ENCODE measurements at regions not wholly inside any gene's neighbourhood (a gene's known extent, or its start where the extent isn't known, plus 50 kb on each side); places are given as distances from the start of the nearest gene placed in this dataset.

- Histone ChIP-seq H4K5ac (ENCODE audit: low read depth, low read length) (no peak overlapping the region), H2BK15ac (ENCODE audit: low read depth, low read length) (no peak overlapping the region), H3K23ac (ENCODE audit: low read depth, low read length) (no peak overlapping the region), H4K8ac (ENCODE audit: low read depth in 2 of 2, low read length in 2 of 2) (no peak overlapping the region), H2AK9ac (replicated peaks; ENCODE audit: low read depth, low read length, poor library complexity) (no peak overlapping the region), H3K18ac (ENCODE audit: low read depth, low read length) (no peak overlapping the region), H3K36me3 (ENCODE audit: control insufficient read depth, insufficient read depth, low read length) (no peaks in the 10 kb centered on the region), H3K4me3 (ENCODE audit: insufficient read depth, low read depth, low read length) (no peak overlapping the region), H4K20me1 (ENCODE audit: insufficient read depth, low read length) (no peaks in the 10 kb centered on the region), H2AFZ (replicated peaks; ENCODE audit: low read length, poor library complexity) (no peak overlapping the region), H3K9me1 (ENCODE audit: insufficient read depth, low read length) (no peaks in the 10 kb centered on the region), H2BK120ac (ENCODE audit: low read depth, low read length) (no peak overlapping the region), H3K79me1 (ENCODE audit: low read depth in 1 of 2, low read length in 2 of 2) (no peaks in the 10 kb centered on the region), H3K56ac (ENCODE audit: extremely low read depth, insufficient read depth, low read length) (no peak overlapping the region), H3K27me3 (ENCODE audit: control insufficient read depth, insufficient read depth, low read length) (no peaks in the 10 kb centered on the region), H2AK5ac (ENCODE audit: low read depth, low read length) (no peak overlapping the region), H4K91ac (ENCODE audit: insufficient read depth, low read depth, low read length) (no peak overlapping the region), H3K4ac (ENCODE audit: low read depth, low read length) (no peak overlapping the region), H3K14ac (replicated peaks; ENCODE audit: low read depth, low read length) (no peak overlapping the region), H3K9me3 (ENCODE audit: control insufficient read depth, insufficient read depth, low read length) (no peaks in the 10 kb centered on the region), H3K4me1 (ENCODE audit: control insufficient read depth, insufficient read depth, low read length) (no peaks in the 10 kb centered on the region), H3K9ac (ENCODE audit: low read depth, low read length) (no peak overlapping the region), H2BK5ac (ENCODE audit: low read depth, low read length, poor library complexity, severe bottlenecking) (no peak overlapping the region), H2BK20ac (ENCODE audit: low read depth, low read length) (no peak overlapping the region), H3K27ac (ENCODE audit: insufficient read depth, low read length) (no peak overlapping the region), H3K4me2 (ENCODE audit: low read depth, low read length) (no peak overlapping the region)
- in situ Hi-C loops (cut with MboI; ENCODE audit: low sequenced_read_pairs) (no loop called here), intact Hi-C loops (cut with micrococcal nuclease) (no loop called here), dilution Hi-C loops (cut with HindIII; ENCODE audit: low sequenced_read_pairs, unreplicated experiment) (no loop called here)
- no TSS peak for BruUV-seq (replicated peaks)
- CTCF ChIA-PET = no interaction called here
- POLR2A ChIA-PET (ENCODE audit: unreplicated experiment) = no interaction called here
- ATAC-seq (ENCODE audit: low read depth) (no peak), DNase-seq (no peak)
- no peak for TF ChIP-seq CTCF (conservative IDR thresholded peaks at IDR 0.05; ENCODE audit: low read depth, low read length)
- TF ChIP-seq RCOR1 (IDR thresholded peaks at IDR 0.05; ENCODE audit: insufficient replicate concordance, low read length) = no peak
- TF ChIP-seq NFE2L2 (IDR thresholded peaks at IDR 0.05; ENCODE audit: low read depth, low read length) = no peak
- TF ChIP-seq MAFK (IDR thresholded peaks at IDR 0.05; ENCODE audit: low read depth, low read length) = no peak
- no peak for TF ChIP-seq CHD1 (IDR thresholded peaks at IDR 0.05; ENCODE audit: low read depth, low read length)
- TF ChIP-seq RFX5 (IDR thresholded peaks at IDR 0.05; ENCODE audit: low read depth, low read length) = no peak
- TF ChIP-seq MXI1 (IDR thresholded peaks at IDR 0.05; ENCODE audit: borderline replicate concordance, low read depth, low read length) = no peak
- no peak for TF ChIP-seq BHLHE40 (IDR thresholded peaks at IDR 0.05; ENCODE audit: low read depth, low read length)
- no peak for TF ChIP-seq ELK1 (IDR thresholded peaks at IDR 0.05; ENCODE audit: borderline replicate concordance, low read depth, low read length)
- no peak for TF ChIP-seq RAD21 (IDR thresholded peaks at IDR 0.05; ENCODE audit: low read length)
- WGBS, 2 experiments (ENCODE audit: extremely low coverage in 2 of 2, insufficient read length in 1 of 2) = no CpG with 5 or more reads among the region's 1 CpG
Measured at GRCh38 chr7:119879835-119880234, 393.1 kb upstream of the KCND2 start.

All from IMR-90 (cell line).